Mononuclear cell (primary cell): ENCODE measurements at regions not wholly inside any gene's neighbourhood (a gene's known extent, or its start where the extent isn't known, plus 50 kb on each side); places are given as distances from the start of the nearest gene placed in this dataset.

Experiments
- H3K27me3 ChIP-seq: 2 replicates; pipeline ENCODE4 v1.6.0; 2011; ENCODE audit warnings: low read length, control low read depth; ENCODE audit not compliant: insufficient read depth
- H3K4me1 ChIP-seq: 2 replicates; pipeline ENCODE4 v1.5.1; 2011; ENCODE audit warnings: mild to moderate bottlenecking, low read length, control low read depth; ENCODE audit not compliant: insufficient read depth
- H3K4me3 ChIP-seq: 2 replicates; pipeline ENCODE4 v1.5.1; 2011; ENCODE audit warnings: mild to moderate bottlenecking, low read length, moderate library complexity
- H3K9me3 ChIP-seq: 2 replicates; pipeline ENCODE4 v1.5.1; 2011; ENCODE audit warnings: low read depth, mild to moderate bottlenecking, control low read depth, low read length

DNA sequence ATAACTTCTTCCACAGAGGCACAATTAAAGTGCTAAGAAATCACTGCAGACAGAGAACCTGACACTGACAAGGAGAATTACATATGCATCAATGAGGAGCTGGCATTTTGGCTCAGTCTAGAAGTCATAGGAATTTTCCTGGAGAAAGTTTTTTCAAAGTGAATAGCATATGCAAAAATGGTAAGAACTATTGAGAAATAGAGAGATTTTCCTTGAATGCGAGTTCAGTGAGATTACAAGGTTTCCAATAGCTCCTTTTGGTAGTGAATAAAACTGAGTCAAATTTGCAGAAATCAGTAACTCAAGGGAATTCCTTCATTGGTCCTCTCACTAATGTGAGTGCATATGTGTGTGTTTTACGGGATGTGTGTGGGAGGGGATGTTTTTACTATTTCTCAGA, 557.5 kb downstream of the PPARGC1A start:
- Histone ChIP-seq H3K27me3 (no peaks in the 10 kb centered on the region), H3K9me3 (no peaks in the 10 kb centered on the region), H3K4me1 (peaks cover 22% of the 10 kb centered on the region), H3K4me3 (no peak overlapping the region)

DNA sequence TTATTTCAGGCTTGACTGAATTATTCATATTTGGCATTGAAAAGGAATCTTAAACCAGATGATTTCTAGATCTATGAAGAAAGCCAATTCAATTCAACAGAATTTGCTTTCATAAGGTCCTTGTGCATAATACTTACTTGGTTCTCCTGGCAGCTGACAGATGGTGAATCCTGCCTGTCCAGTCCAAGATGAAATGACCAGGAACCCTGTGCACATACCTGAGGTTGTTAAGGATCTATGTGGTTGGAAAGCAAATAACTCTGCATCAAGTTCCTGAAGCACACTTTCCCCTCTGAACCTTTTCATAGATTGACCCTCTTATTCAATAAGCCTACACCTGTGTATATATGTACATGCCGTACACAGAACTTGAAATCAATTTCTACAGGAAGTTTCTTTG, 562.7 kb downstream of the PPARGC1A start:
- Histone ChIP-seq H3K4me3 (no peak overlapping the region), H3K9me3 (no peaks in the 10 kb centered on the region), H3K4me1 (peaks cover 8% of the 10 kb centered on the region), H3K27me3 (no peaks in the 10 kb centered on the region)

- Histone ChIP-seq H3K27me3 (no peaks in the 10 kb centered on the region), H3K9me3 (no peaks in the 10 kb centered on the region), H3K4me3 (no peak overlapping the region), H3K4me1 (peaks cover 8% of the 10 kb centered on the region)
Measured at GRCh38 chr4:23324021-23324690, 565.7 kb downstream of the PPARGC1A start.

DNA sequence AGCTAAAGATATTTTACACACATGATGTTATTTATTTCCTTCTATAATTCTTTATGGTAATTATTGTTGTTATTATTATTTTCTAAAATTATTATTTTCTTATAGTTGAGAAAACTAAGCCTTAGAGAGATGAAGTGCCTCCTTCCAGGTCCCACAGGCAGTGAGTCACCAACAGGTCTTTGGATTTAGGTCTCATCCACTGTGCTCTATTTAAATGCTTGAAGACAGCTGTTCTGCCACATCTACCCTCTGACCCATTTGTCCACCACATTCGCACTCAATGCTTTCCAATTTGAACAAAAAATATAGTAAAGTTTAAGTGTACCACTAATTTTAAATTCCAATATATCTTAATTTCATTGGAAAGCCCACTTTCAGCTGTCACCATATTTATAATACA, 566.4 kb downstream of the PPARGC1A start:
- Histone ChIP-seq H3K9me3 (no peaks in the 10 kb centered on the region), H3K4me1 (peaks cover 8% of the 10 kb centered on the region), H3K4me3 (no peak overlapping the region), H3K27me3 (no peaks in the 10 kb centered on the region)

DNA sequence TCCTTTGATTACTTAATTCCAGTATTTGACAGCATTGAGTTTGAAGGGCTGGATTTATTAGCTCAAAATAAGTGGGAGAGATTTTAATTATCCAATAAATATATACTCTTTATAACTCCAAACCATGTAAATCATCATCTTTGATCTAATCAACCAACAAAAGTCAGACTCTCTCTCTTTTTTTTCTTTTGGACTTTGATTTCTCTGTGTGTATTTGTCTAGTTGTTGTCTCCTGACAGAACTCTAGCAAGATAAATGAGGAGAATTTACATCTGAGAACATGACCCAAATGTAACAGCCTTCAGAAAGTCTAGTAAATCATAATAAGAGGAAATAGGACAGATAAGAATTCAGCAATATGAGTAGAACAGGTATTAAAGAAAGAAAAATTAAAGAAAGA, 567.1 kb downstream of the PPARGC1A start:
- peaks cover 8% of the 10 kb centered on the region for H3K4me1 ChIP-seq
- no peak overlapping the region for H3K4me3 ChIP-seq
- no peaks in the 10 kb centered on the region for H3K9me3 ChIP-seq
- no peaks in the 10 kb centered on the region for H3K27me3 ChIP-seq

DNA sequence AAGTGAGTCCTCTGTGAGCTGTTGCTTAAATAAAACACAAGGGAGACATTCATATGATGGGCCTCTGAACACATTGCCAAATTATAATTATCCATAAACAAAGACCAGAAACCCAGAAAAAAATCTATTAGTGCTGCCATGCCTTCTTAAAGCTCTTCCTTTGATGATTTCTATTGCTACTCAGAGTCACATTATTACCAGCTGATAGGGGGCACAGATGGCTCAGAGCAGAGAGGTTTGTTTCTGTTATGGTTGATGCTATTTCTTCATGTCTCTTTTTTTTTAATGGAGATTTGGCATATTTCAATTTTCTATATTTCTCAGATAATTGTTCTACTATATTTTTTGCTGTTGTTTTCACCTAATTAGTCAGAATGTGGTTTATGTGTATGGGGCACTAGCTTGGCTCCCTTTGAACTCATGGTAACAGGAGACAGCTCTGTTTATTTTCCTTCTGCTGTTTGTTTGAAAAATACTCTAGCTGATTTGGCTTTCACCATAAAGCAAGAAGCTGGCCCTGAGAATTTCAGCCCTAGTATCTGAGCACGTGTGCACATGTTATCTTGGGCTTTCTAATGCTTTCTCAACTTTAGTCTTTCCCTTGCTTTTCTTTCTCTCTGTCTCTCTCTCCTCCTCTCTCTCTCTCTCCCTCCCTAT, 568.8 kb downstream of the PPARGC1A start:
- Histone ChIP-seq H3K27me3 (no peaks in the 10 kb centered on the region), H3K9me3 (no peaks in the 10 kb centered on the region), H3K4me1 (peaks cover 8% of the 10 kb centered on the region), H3K4me3 (no peak overlapping the region)

DNA sequence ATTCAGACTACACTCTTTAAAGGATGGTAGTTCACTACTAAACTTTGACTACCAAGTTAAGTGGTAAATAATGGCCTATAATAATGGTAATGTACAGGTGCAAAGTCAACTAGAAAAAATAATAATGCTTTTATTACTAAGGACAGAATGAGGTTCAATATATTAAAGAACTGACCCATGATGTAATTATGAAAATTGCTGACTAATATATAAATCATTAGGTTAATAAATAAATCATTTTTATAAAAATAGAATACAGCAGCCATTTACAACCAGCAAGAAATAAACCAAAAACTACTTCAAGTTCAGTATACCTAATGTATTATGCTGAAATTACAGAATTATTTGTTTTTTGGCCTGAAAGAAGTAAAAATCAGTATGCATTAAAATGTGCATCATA, 577.2 kb downstream of the PPARGC1A start:
- Histone ChIP-seq H3K4me3 (no peak overlapping the region), H3K9me3 (no peaks in the 10 kb centered on the region), H3K27me3 (no peaks in the 10 kb centered on the region), H3K4me1 (no peaks in the 10 kb centered on the region)

DNA sequence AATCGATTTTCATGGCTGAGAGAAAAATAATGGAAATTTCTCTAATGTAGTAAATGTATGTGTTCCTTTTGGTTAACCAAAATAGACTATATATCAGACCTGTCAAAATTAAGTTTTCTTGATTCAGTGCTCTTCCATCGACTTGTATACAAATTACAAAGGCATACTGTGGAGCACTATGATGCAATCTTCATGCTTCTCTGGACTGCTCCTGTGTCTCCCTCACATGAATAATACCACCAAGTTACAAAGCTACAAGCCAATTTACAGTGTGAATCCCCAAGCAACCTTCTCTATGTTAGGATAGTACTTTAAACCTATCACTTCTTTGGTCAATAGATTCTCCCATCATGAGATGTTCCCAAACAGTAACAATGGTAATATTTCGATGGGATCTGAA, 577.9 kb downstream of the PPARGC1A start:
- Histone ChIP-seq H3K27me3 (no peaks in the 10 kb centered on the region), H3K9me3 (no peaks in the 10 kb centered on the region), H3K4me1 (no peaks in the 10 kb centered on the region), H3K4me3 (no peak overlapping the region)

GRCh38 chr4:23305026-23305425, 584.8 kb downstream of the PPARGC1A start:
- no peaks in the 10 kb centered on the region for H3K9me3 ChIP-seq
- H3K4me3 ChIP-seq = no peak overlapping the region
- H3K4me1 ChIP-seq = no peaks in the 10 kb centered on the region
- no peaks in the 10 kb centered on the region for H3K27me3 ChIP-seq

DNA sequence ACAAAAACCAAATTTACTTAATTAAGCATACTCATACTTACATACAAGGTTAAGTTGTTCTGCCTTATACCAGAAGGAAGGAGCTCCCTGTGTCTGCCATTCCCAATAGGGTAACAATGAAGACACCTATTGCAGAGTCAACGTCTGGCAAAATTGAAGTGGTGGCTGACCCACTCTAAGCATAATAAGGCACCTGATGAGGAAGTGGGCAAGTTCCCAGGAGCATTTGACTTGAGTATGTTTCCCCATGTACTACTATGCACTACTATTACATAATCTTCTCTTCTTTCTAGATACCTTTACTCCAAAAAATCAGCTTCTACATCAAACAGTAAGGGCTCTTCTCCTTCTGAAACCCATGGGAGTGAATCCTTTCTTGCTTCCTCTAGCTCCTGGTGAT, 591.5 kb downstream of the PPARGC1A start:
- no peaks in the 10 kb centered on the region for H3K27me3 ChIP-seq
- no peaks in the 10 kb centered on the region for H3K4me1 ChIP-seq
- no peak overlapping the region for H3K4me3 ChIP-seq
- no peaks in the 10 kb centered on the region for H3K9me3 ChIP-seq

GRCh38 chr4:23297327-23297726, 592.5 kb downstream of the PPARGC1A start:
- Histone ChIP-seq H3K4me3 (no peak overlapping the region), H3K9me3 (no peaks in the 10 kb centered on the region), H3K4me1 (no peaks in the 10 kb centered on the region), H3K27me3 (no peaks in the 10 kb centered on the region)

DNA sequence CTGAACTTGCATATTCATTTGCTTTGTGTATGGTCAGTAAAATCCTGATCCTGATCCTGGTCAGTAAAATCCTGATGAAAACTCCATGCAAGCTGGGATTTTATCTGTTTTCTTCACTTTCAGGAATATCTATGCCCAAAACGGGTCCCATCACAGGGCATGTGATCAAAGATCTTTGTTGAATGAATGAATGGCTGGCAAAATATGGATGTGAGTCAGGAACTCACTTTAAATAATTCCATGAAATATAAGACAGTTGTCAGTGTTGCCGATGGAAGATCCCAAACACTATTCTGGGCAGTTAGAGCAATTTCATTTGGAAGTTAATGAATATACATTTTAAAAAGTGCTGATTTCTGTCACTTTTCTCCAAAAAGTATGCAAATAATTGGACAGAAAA, 598.4 kb downstream of the GBA3 start:
- Histone ChIP-seq H3K4me3 (no peak overlapping the region), H3K9me3 (no peaks in the 10 kb centered on the region), H3K27me3 (no peaks in the 10 kb centered on the region), H3K4me1 (no peaks in the 10 kb centered on the region)

GRCh38 chr4:23290656-23291055, 597.9 kb downstream of the GBA3 start:
- no peaks in the 10 kb centered on the region for H3K27me3 ChIP-seq
- no peaks in the 10 kb centered on the region for H3K4me1 ChIP-seq
- H3K9me3 ChIP-seq = no peaks in the 10 kb centered on the region
- H3K4me3 ChIP-seq = no peak overlapping the region

- H3K4me3 ChIP-seq = no peak overlapping the region
- no peaks in the 10 kb centered on the region for H3K27me3 ChIP-seq
- no peaks in the 10 kb centered on the region for H3K4me1 ChIP-seq
Measured at GRCh38 chr4:23279377-23279986, 586.7 kb downstream of the GBA3 start.

GRCh38 chr4:23278845-23279244, 586.1 kb downstream of the GBA3 start:
- no peaks in the 10 kb centered on the region for H3K9me3 ChIP-seq
- H3K4me3 ChIP-seq = no peak overlapping the region

More at GRCh38 chr4:23279377-23279986, 586.7 kb downstream of the GBA3 start:
- no peaks in the 10 kb centered on the region for H3K9me3 ChIP-seq

GRCh38 chr4:23276076-23276475, 583.3 kb downstream of the GBA3 start:
- H3K4me3 ChIP-seq = no peak overlapping the region
- H3K9me3 ChIP-seq = no peaks in the 10 kb centered on the region
- no peaks in the 10 kb centered on the region for H3K4me1 ChIP-seq
- no peaks in the 10 kb centered on the region for H3K27me3 ChIP-seq

More at GRCh38 chr4:23278845-23279244, 586.1 kb downstream of the GBA3 start:
- H3K27me3 ChIP-seq = no peaks in the 10 kb centered on the region
- H3K4me1 ChIP-seq = no peaks in the 10 kb centered on the region
